Liver (tissue), 8 donors: ENCODE measurements at regions not wholly inside any gene's neighbourhood (a gene's known extent, or its start where the extent isn't known, plus 50 kb on each side); places are given as distances from the start of the nearest gene placed in this dataset.

Experiments
- DNase-seq: peaks from one replicate; pipeline ENCODE4 v3.0.0-alpha.2; 2017; ENCODE audit warnings: low spot score
- H3K27ac ChIP-seq, 2 donors: one replicate each; pipeline ENCODE4 v1.7.0; 2013; ENCODE audit warnings: inconsistent platforms in 2 of 2, low read length in 2 of 2, control low read depth in 1 of 2, low read depth in 1 of 2, mild to moderate bottlenecking in 1 of 2
- H3K27me3 ChIP-seq, 4 donors: one replicate each; pipeline versions ENCODE4 v1.6.1 to v1.7.0; 2013; ENCODE audit warnings: low read length in 3 of 4, inconsistent platforms in 1 of 4, mild to moderate bottlenecking in 1 of 4, moderate library complexity in 1 of 4; ENCODE audit not compliant: control insufficient read depth in 4 of 4, insufficient read depth in 4 of 4
- H3K36me3 ChIP-seq, 4 donors: one replicate each; pipeline versions ENCODE4 v1.6.1 to v1.7.0; 2013; ENCODE audit warnings: low read length in 3 of 4, mild to moderate bottlenecking in 3 of 4, low read depth in 1 of 4, moderate library complexity in 1 of 4; ENCODE audit not compliant: control insufficient read depth in 4 of 4, insufficient read depth in 3 of 4
- H3K4me1 ChIP-seq, 4 donors: one replicate each; pipeline versions ENCODE4 v1.6.1 to v1.7.0; 2013; ENCODE audit warnings: low read length in 3 of 4, mild to moderate bottlenecking in 3 of 4, moderate library complexity in 1 of 4; ENCODE audit not compliant: control insufficient read depth in 4 of 4, insufficient read depth in 4 of 4
- H3K4me3 ChIP-seq, 3 donors: one replicate each; pipeline versions ENCODE4 v1.6.1 to v1.7.0; 2013; ENCODE audit warnings: low read length in 3 of 3, control low read depth in 1 of 3, low read depth in 1 of 3, mild to moderate bottlenecking in 1 of 3
- H3K9ac ChIP-seq, 2 donors: one replicate each; pipeline ENCODE4 v1.7.0; 2013; ENCODE audit warnings: low read length in 2 of 2, mild to moderate bottlenecking in 2 of 2, moderate library complexity in 2 of 2, control low read depth in 1 of 2, low read depth in 1 of 2
- H3K9me3 ChIP-seq, 4 donors: one replicate each; pipeline versions ENCODE4 v1.6.1 to v1.7.0; 2013; ENCODE audit warnings: low read length in 3 of 4; ENCODE audit not compliant: control insufficient read depth in 4 of 4
- CTCF ChIP-seq: fragments of 150-350 bp; IDR thresholded peaks from 2 replicates; pipeline ENCODE4 v1.5.1; 2017; ENCODE audit warnings: improper control_type of control experiment, low read depth, low read length; ENCODE audit not compliant: missing input control
- EGR1 ChIP-seq, 2 donors: IDR thresholded peaks; 2 replicates each; pipeline ENCODE4 v1.6.1; 2016 to 2018; ENCODE audit warnings: antibody characterized with exemption in 2 of 2, low read depth in 2 of 2
- FOXA1 ChIP-seq: IDR thresholded peaks from 2 replicates; pipeline ENCODE4 v1.6.1; 2016; ENCODE audit warnings: antibody characterized with exemption
- FOXA2 ChIP-seq: IDR thresholded peaks from 2 replicates; pipeline ENCODE4 v1.6.1; 2016; ENCODE audit warnings: antibody characterized with exemption
- HNF4A ChIP-seq, 2 donors: conservative IDR thresholded peaks; 2 replicates each; pipeline ENCODE4 v1.6.1; 2016; ENCODE audit warnings: antibody characterized with exemption in 2 of 2, mild to moderate bottlenecking in 2 of 2
- JUND ChIP-seq, 2 donors: IDR thresholded peaks; 2 replicates each; pipeline ENCODE4 v1.6.1; 2016; ENCODE audit warnings: antibody characterized with exemption in 2 of 2
- NR2F2 ChIP-seq: IDR thresholded peaks from 2 replicates; pipeline ENCODE4 v1.6.1; 2016; ENCODE audit warnings: antibody characterized with exemption
- RAD21 ChIP-seq, 2 donors: IDR thresholded peaks; 2 replicates each; pipeline ENCODE4 v1.6.1; 2016; ENCODE audit warnings: antibody characterized with exemption in 2 of 2, mild to moderate bottlenecking in 2 of 2
- RXRA ChIP-seq, 2 donors: IDR thresholded peaks; 2 replicates each; pipeline ENCODE4 v1.6.1; 2017 to 2018; ENCODE audit warnings: antibody characterized with exemption in 2 of 2, mild to moderate bottlenecking in 1 of 2
- SP1 ChIP-seq: IDR thresholded peaks from 2 replicates; pipeline ENCODE4 v1.6.1; 2018; ENCODE audit warnings: antibody characterized with exemption, mild to moderate bottlenecking
- TAF1 ChIP-seq: conservative IDR thresholded peaks from 2 replicates; pipeline ENCODE4 v1.6.1; 2016; ENCODE audit warnings: antibody characterized with exemption, mild to moderate bottlenecking
- WGBS: extraction: QIAGEN DNeasy Blood & Tissue Kit; methylation state at CpG from one replicate; pipeline ENCODE4 v1.1.7; 2013; 5-methylcytosine and 5-hydroxymethylcytosine counted together
- TF ChIP-seq, protein P1 (sequence below): IDR thresholded peaks from 2 replicates; pipeline ENCODE4 v1.6.1; 2016; ENCODE audit warnings: antibody characterized with exemption, mild to moderate bottlenecking
- TF ChIP-seq, protein P2 (sequence below): IDR thresholded peaks from 2 replicates; pipeline ENCODE4 v1.6.1; 2016; ENCODE audit warnings: antibody characterized with exemption
- TF ChIP-seq, protein P3 (sequence below): IDR thresholded peaks from 2 replicates; pipeline ENCODE4 v1.6.1; 2016; ENCODE audit warnings: antibody characterized with exemption
- TF ChIP-seq, protein P4 (sequence below): IDR thresholded peaks from 2 replicates; pipeline ENCODE4 v1.6.1; 2016; ENCODE audit warnings: antibody characterized with exemption
- donor health status: healthy.
- donor health status: healthy.
- donor health status: healthy.
- donor health status: healthy.
- donor health status: healthy.

- TF ChIP-seq EGR1 (IDR thresholded peaks at IDR 0.05; ENCODE audit: low read depth in 2 of 2) (no peak), TAF1 (no peak), RXRA (IDR thresholded peaks at IDR 0.05) (no peak), NR2F2 (no peak), FOXA2 (no peak)
- TF ChIP-seq, protein P1, sequence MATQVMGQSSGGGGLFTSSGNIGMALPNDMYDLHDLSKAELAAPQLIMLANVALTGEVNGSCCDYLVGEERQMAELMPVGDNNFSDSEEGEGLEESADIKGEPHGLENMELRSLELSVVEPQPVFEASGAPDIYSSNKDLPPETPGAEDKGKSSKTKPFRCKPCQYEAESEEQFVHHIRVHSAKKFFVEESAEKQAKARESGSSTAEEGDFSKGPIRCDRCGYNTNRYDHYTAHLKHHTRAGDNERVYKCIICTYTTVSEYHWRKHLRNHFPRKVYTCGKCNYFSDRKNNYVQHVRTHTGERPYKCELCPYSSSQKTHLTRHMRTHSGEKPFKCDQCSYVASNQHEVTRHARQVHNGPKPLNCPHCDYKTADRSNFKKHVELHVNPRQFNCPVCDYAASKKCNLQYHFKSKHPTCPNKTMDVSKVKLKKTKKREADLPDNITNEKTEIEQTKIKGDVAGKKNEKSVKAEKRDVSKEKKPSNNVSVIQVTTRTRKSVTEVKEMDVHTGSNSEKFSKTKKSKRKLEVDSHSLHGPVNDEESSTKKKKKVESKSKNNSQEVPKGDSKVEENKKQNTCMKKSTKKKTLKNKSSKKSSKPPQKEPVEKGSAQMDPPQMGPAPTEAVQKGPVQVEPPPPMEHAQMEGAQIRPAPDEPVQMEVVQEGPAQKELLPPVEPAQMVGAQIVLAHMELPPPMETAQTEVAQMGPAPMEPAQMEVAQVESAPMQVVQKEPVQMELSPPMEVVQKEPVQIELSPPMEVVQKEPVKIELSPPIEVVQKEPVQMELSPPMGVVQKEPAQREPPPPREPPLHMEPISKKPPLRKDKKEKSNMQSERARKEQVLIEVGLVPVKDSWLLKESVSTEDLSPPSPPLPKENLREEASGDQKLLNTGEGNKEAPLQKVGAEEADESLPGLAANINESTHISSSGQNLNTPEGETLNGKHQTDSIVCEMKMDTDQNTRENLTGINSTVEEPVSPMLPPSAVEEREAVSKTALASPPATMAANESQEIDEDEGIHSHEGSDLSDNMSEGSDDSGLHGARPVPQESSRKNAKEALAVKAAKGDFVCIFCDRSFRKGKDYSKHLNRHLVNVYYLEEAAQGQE, result no peak
- TF ChIP-seq, protein P2, sequence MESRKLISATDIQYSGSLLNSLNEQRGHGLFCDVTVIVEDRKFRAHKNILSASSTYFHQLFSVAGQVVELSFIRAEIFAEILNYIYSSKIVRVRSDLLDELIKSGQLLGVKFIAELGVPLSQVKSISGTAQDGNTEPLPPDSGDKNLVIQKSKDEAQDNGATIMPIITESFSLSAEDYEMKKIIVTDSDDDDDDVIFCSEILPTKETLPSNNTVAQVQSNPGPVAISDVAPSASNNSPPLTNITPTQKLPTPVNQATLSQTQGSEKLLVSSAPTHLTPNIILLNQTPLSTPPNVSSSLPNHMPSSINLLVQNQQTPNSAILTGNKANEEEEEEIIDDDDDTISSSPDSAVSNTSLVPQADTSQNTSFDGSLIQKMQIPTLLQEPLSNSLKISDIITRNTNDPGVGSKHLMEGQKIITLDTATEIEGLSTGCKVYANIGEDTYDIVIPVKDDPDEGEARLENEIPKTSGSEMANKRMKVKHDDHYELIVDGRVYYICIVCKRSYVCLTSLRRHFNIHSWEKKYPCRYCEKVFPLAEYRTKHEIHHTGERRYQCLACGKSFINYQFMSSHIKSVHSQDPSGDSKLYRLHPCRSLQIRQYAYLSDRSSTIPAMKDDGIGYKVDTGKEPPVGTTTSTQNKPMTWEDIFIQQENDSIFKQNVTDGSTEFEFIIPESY, result no peak
- TF ChIP-seq, protein P3, sequence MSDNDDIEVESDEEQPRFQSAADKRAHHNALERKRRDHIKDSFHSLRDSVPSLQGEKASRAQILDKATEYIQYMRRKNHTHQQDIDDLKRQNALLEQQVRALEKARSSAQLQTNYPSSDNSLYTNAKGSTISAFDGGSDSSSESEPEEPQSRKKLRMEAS, result no peak
- Histone ChIP-seq H3K9me3 (no peaks in the 10 kb centered on the region), H3K9ac (no peak overlapping the region), H3K4me1 (no peaks in the 10 kb centered on the region), H3K27me3 (peaks cover 0 to 8% (median 2%) of the 10 kb centered on the region in 4 donors), H3K27ac (no peak overlapping the region), H3K4me3 (no peak overlapping the region), H3K36me3 (no peaks in the 10 kb centered on the region)
- no peak for DNase-seq
- 55% methylated on average over 4 of the region's 4 CpGs for WGBS
Observed at GRCh38 chr4:147044241-147044640, 98.6 kb upstream of the TTC29 start.

- WGBS, result 79% methylated on average over 5 of the region's 5 CpGs
- no peak for DNase-seq
- H3K4me1 ChIP-seq, result no peaks in the 10 kb centered on the region
- H3K36me3 ChIP-seq, result no peaks in the 10 kb centered on the region
- H3K9ac ChIP-seq, result no peak overlapping the region
- no peaks in the 10 kb centered on the region for H3K9me3 ChIP-seq
- H3K27me3 ChIP-seq, result peaks cover 0 to 3% (median 1%) of the 10 kb centered on the region in 4 donors
- H3K4me3 ChIP-seq, result no peak overlapping the region
- H3K27ac ChIP-seq, result no peak overlapping the region
- TF ChIP-seq SP1, result no peak
- TF ChIP-seq RAD21 (IDR thresholded peaks at IDR 0.05), result no peak
- TF ChIP-seq HNF4A (conservative IDR thresholded peaks at IDR 0.05), result no peak
- TF ChIP-seq FOXA1, result no peak
- TF ChIP-seq, protein P4, sequence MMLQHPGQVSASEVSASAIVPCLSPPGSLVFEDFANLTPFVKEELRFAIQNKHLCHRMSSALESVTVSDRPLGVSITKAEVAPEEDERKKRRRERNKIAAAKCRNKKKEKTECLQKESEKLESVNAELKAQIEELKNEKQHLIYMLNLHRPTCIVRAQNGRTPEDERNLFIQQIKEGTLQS, result no peak
- no peak for TF ChIP-seq JUND (IDR thresholded peaks at IDR 0.05)
- no peak for TF ChIP-seq CTCF
Observed at GRCh38 chr4:147049946-147050345, 104.3 kb upstream of the TTC29 start.
